ENCODE measurements at regions not wholly inside any gene's neighbourhood (a gene's known extent, or its start where the extent isn't known, plus 50 kb on each side); places are given as distances from the start of the nearest gene placed in this dataset.
"Not testable (repeated sequence)": the region's sequence is repeated elsewhere in the genome, so short reads cannot be mapped to it uniquely, and the experiment has no call there.

DNA sequence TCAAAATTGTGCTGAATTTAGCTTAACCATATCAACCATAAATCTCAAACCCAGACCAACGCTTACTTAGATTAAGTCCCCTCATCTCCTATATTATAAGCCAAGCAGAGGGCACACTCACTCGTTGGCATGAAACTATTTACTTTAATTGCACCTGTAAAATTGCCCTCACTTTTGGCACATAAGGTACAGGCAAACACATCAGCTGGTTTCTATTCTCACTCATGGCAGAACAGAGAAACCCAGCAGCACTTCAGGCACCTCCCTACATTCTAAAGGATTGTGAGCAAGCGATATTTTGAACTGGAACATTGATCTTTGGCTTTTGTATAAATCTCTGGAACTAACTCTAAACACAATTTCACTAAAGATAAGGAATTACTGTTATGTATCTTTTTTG lies 845.6 kb upstream of the CDH6 start:
- no peak overlapping the region for H3K27ac ChIP-seq
- H3K9me3 ChIP-seq, result no peaks in the 10 kb centered on the region
- H3K4me2 ChIP-seq, result no peak overlapping the region
- H3K36me3 ChIP-seq, result no peaks in the 10 kb centered on the region
- no peaks in the 10 kb centered on the region for H4K20me1 ChIP-seq
- no peaks in the 10 kb centered on the region for H3K4me1 ChIP-seq
- H3K9ac ChIP-seq, result no peak overlapping the region
- no peaks in the 10 kb centered on the region for H3K27me3 ChIP-seq
- TF ChIP-seq Cebpa-rat (IDR thresholded peaks at IDR 0.05), result no peak
- no peak overlapping the region for H3K4me3 ChIP-seq

DNA sequence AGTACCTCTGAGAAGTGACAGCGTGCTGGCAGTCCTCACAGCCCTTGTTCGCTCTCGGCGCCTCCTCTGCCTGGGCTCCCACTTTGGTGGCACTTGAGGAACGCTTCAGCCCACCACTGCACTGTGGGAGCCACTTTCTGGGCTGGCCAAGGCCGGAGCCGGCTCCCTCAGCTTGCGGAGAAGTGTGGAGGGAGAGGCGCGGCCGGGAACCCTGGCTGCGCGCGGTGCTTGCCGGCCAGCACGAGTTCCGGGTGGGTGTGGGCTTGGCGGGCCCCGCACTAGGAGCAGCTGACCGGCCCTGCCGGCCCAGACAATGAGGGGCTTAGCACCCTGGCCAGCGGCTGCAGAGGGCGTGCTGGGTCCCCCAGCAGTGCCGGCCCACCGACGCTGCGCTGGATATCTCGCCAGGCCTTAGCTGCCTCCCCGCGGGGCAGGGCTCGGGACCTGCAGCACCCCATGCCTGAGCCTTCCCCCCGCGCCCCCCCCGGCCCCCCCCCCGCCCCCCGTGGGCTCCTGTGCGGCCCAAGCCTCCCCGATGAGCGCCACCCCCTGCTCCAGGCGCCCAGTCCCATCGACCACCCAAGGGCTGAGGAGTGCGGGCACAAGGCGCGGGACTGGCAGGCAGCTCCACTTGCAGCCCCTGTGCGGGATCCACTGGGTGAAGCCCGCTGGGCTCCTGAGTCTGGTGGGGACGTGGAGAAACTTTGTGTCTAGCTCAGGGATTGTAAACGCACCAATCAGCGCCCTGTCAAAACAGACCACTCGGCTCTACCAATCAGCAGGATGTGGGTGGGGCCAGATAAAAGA lies 847.7 kb upstream of the CDH6 start:
- H3K27ac ChIP-seq, H3K9ac ChIP-seq, H3K4me1 ChIP-seq, H3K36me3 ChIP-seq, H4K20me1 ChIP-seq, H3K4me3 ChIP-seq, H3K4me2 ChIP-seq, H3K9me3 ChIP-seq, H3K27me3 ChIP-seq: not testable (repeated sequence)

DNA sequence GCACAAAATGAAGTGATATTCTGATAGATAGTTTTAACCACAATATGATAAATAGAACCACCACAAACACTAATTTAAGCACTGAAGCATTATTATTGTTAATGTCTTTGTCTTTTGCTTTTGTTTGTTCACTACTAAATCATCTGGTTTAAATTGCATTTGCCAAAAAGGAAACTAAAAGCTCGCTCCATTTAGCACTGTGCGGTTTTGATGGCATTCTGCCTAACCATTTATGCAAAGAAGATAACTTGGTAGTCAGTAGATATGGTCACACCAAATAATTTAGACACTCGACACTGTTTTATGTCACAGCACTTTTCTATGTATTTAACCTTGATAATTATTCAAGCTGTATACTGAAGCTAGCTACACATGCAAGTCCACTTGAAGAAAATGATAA lies 849.8 kb upstream of the CDH6 start:
- Histone ChIP-seq H3K36me3 (no peaks in the 10 kb centered on the region), H3K27ac (no peak overlapping the region), H3K9me3 (no peaks in the 10 kb centered on the region), H3K4me2 (no peak overlapping the region), H4K20me1 (no peaks in the 10 kb centered on the region), H3K27me3 (no peaks in the 10 kb centered on the region), H3K4me1 (no peaks in the 10 kb centered on the region), H3K4me3 (no peak overlapping the region), H3K9ac (no peak overlapping the region)
- TF ChIP-seq Cebpa-rat (IDR thresholded peaks at IDR 0.05), result no peak

DNA sequence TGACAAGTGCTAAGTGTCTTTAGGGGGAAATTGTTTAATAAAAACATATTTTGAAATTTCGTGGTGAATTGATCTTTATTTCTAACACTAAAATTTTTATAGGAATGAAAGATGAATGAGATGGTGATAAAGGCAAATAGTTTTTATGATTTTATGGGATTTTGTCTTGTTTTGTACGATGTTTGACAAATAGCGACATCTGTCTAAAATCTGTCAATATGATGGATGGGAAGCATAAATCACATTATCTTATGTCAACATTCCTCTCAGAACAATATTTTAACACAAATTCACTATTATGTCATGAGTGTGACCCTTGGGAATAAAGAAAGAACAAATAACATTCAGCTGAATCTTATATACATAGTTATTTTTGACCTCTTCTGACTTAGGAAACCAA lies 852.0 kb upstream of the CDH6 start:
- H3K4me2 ChIP-seq, result no peak overlapping the region
- no peaks in the 10 kb centered on the region for H4K20me1 ChIP-seq
- H3K4me1 ChIP-seq, result no peaks in the 10 kb centered on the region
- H3K36me3 ChIP-seq, result no peaks in the 10 kb centered on the region
- no peak overlapping the region for H3K27ac ChIP-seq
- no peak overlapping the region for H3K4me3 ChIP-seq
- no peak for TF ChIP-seq Cebpa-rat (IDR thresholded peaks at IDR 0.05)
- no peaks in the 10 kb centered on the region for H3K27me3 ChIP-seq
- H3K9me3 ChIP-seq, result no peaks in the 10 kb centered on the region
- H3K9ac ChIP-seq, result no peak overlapping the region

DNA sequence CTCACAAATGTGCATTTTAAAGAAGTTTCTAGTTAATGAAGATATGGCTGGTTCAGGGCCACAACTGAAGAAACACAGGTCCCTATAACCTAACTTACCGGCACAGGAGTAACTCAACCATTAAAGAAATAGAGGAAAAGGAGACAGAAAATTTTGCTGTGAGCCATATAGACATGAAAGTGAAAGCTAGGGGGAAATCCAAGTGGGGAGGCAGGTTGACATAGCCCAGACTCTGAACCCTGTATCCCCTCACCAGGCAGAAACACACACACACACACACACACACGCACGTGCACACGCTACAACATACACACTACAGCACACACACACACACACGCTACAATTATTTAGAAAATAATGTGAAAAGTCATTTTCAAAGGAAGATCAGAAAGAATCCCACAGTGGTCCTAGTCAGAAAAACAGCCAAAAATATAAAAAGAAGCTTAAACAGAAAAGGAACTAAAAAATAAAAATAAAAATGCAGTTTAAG lies 856.4 kb upstream of the CDH6 start:
- H3K4me3 ChIP-seq, result no peak overlapping the region
- H3K9me3 ChIP-seq, result no peaks in the 10 kb centered on the region
- H3K27me3 ChIP-seq, result no peaks in the 10 kb centered on the region
- no peak overlapping the region for H3K4me2 ChIP-seq
- no peak overlapping the region for H3K27ac ChIP-seq
- TF ChIP-seq Cebpa-rat (IDR thresholded peaks at IDR 0.05), result no peak
- no peak overlapping the region for H3K9ac ChIP-seq
- H4K20me1 ChIP-seq, result no peaks in the 10 kb centered on the region
- no peaks in the 10 kb centered on the region for H3K36me3 ChIP-seq
- no peaks in the 10 kb centered on the region for H3K4me1 ChIP-seq

DNA sequence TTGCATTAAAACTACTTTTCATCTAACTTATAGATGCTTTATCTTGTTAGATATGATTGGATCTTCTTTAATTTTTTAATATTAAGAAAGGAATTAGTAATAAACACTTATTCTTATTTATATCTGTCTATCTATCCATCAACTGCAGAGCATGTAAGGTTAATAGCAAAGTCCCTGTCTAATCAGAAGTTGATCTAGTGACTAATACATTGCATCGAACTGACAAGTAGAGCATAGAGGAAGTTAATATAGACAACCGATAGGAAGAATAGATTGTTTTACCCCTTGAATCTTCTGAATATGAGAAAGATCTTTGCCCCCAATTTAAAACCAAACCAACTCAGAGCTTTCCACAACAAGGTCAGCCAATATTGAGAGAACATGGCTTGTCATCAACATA lies 862.0 kb upstream of the CDH6 start:
- TF ChIP-seq Cebpa-rat (IDR thresholded peaks at IDR 0.05), result no peak
- Histone ChIP-seq H3K27me3 (no peaks in the 10 kb centered on the region), H4K20me1 (no peaks in the 10 kb centered on the region), H3K4me2 (no peak overlapping the region), H3K36me3 (no peaks in the 10 kb centered on the region), H3K27ac (no peak overlapping the region), H3K9ac (no peak overlapping the region), H3K4me1 (no peaks in the 10 kb centered on the region), H3K4me3 (no peak overlapping the region), H3K9me3 (no peaks in the 10 kb centered on the region)

DNA sequence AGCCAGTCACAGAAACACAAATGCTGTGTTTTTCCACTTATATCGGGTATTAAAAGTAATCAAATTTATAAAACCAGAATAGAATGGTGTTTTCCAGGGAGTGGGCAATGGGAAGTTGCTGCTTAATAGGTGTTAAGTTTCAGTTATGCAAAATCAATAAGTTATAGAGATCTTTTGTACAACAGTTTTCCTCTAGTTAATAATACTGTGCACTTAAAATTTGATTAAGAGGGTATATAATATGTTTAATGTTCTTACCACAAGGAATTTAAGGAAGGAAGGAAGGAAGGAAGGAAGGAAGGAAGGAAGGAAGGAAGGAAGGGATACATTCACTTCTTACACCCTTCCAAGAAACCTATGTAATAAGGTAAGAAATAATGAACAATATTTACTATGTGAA lies 867.7 kb upstream of the CDH6 start:
- no peak overlapping the region for H3K27ac ChIP-seq
- no peak overlapping the region for H3K4me2 ChIP-seq
- TF ChIP-seq Cebpa-rat (IDR thresholded peaks at IDR 0.05), result no peak
- H3K4me1 ChIP-seq, result no peaks in the 10 kb centered on the region
- no peaks in the 10 kb centered on the region for H3K27me3 ChIP-seq
- no peak overlapping the region for H3K9ac ChIP-seq
- H3K9me3 ChIP-seq, result no peaks in the 10 kb centered on the region
- H3K4me3 ChIP-seq, result no peak overlapping the region
- H3K36me3 ChIP-seq, result no peaks in the 10 kb centered on the region
- H4K20me1 ChIP-seq, result no peaks in the 10 kb centered on the region

DNA sequence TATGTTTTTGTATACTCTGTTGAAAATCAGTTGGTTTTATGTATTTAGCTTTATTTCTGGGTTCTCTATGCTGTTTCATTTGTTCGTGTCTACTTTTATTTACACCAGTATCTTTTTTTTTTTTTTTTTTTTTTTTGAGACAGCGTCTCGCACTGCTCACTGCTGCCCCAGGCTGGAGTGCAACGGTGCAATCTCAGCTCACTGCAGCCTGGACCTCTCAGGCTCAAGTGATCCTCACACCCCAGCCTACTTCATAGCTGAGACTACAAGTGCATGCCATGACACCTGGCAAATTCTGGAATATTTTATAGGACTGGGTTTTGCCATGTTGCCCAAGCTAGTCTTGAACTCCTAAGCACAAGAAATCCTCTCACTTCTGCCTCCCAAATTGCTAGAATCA lies 869.4 kb upstream of the CDH6 start:
- H3K36me3 ChIP-seq, result no peaks in the 10 kb centered on the region
- no peak overlapping the region for H3K4me3 ChIP-seq
- no peak for TF ChIP-seq Cebpa-rat (IDR thresholded peaks at IDR 0.05)
- H3K9ac ChIP-seq, result no peak overlapping the region
- no peak overlapping the region for H3K4me2 ChIP-seq
- H4K20me1 ChIP-seq, result no peaks in the 10 kb centered on the region
- no peaks in the 10 kb centered on the region for H3K27me3 ChIP-seq
- no peak overlapping the region for H3K27ac ChIP-seq
- H3K4me1 ChIP-seq, result no peaks in the 10 kb centered on the region
- no peaks in the 10 kb centered on the region for H3K9me3 ChIP-seq

DNA sequence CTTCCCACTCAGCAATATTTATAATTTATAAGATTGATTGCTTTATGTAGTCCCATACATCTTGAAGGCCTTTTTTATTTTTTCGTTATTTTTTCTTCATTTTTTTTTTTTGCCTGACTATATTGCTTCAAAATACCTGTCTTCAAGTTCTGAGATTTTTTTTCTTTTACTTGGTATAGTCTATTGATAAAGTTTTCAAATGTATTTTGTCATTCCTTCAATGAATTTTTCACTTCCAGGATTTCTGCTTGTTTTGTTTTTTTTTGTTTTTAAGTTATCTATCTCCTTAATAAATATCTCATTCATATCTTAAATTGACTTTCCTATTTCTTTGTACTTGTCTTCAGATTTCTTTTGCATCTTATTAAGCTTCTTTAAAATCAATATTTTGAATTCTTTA lies 905.6 kb upstream of the CDH6 start:
- peaks cover 7% of the 10 kb centered on the region for H3K9me3 ChIP-seq
- no peak for TF ChIP-seq Cebpa-rat (IDR thresholded peaks at IDR 0.05)
- H4K20me1 ChIP-seq, result no peaks in the 10 kb centered on the region

DNA sequence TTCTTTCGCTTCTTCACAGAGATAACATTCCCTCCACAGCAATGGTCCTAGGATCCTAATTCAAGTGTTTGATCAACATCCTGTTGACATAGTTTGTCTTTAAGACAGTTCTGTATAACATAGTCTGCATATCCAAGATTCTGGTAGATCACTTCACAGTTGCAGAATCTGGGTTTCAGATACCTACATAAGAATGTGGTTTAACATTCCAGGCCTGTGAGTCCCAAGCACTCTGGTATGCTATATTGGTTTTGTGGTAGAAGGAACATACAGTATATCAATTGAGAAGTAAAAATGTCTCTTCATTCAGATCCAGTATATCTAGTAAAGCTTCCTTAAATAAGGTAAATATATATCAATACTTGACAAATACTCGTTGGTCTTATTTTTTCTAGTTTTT lies 914.2 kb upstream of the CDH6 start:
- no peaks in the 10 kb centered on the region for H3K36me3 ChIP-seq
- no peak overlapping the region for H3K27ac ChIP-seq
- no peak overlapping the region for H3K4me2 ChIP-seq
- H4K20me1 ChIP-seq, result no peaks in the 10 kb centered on the region
- H3K9me3 ChIP-seq, result no peaks in the 10 kb centered on the region
- H3K4me3 ChIP-seq, result no peak overlapping the region
- H3K9ac ChIP-seq, result no peak overlapping the region
- no peak for TF ChIP-seq Cebpa-rat (IDR thresholded peaks at IDR 0.05)
- H3K4me1 ChIP-seq, result no peaks in the 10 kb centered on the region
- H3K27me3 ChIP-seq, result no peaks in the 10 kb centered on the region

More for the DNA sequence above, 905.6 kb upstream of the CDH6 start:
- Histone ChIP-seq H3K4me3 (no peak overlapping the region), H3K27ac (no peak overlapping the region), H3K27me3 (no peaks in the 10 kb centered on the region), H3K9ac (no peak overlapping the region), H3K36me3 (no peaks in the 10 kb centered on the region), H3K4me2 (no peak overlapping the region), H3K4me1 (no peaks in the 10 kb centered on the region)

DNA sequence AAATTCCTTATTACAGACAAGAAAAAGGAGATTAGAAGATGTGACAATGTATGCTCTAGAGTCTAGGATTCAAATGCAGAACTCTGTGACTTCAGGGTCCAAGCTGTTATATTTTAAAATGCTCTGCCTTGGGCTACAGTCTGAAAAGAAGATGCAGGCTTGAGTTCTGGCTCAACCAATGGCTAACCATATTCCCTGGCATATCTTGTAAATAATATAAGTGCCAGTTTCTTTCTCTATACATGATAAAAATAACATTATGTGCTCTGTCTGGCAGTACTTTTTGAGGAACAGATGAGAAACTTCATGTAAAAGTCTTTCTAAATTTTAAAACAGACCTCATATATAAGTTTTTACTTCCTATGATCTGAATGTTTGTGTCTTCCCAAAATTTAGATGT lies 926.5 kb upstream of the CDH6 start:
- no peaks in the 10 kb centered on the region for H3K36me3 ChIP-seq
- no peaks in the 10 kb centered on the region for H3K9me3 ChIP-seq
- no peaks in the 10 kb centered on the region for H3K4me1 ChIP-seq
- H3K27ac ChIP-seq, result no peak overlapping the region
- no peak overlapping the region for H3K4me2 ChIP-seq
- H3K9ac ChIP-seq, result no peak overlapping the region
- H3K4me3 ChIP-seq, result no peak overlapping the region
- H3K27me3 ChIP-seq, result no peaks in the 10 kb centered on the region
- no peak for TF ChIP-seq Cebpa-rat (IDR thresholded peaks at IDR 0.05)
- H4K20me1 ChIP-seq, result no peaks in the 10 kb centered on the region

Data from BLaER1 (cell line).